GM12873 (cell line): ENCODE measurements at regions not wholly inside any gene's neighbourhood (a gene's known extent, or its start where the extent isn't known, plus 50 kb on each side); places are given as distances from the start of the nearest gene placed in this dataset.

Source experiments
- TF ChIP-seq, protein P1 (sequence below): IDR thresholded peaks from 2 replicates; pipeline ENCODE4 v1.5.1; 2012; ENCODE audit warnings: low read depth, mild to moderate bottlenecking, moderate library complexity, low read length, control low read depth; ENCODE audit not compliant: insufficient read depth; ENCODE audit errors: missing control alignments

GRCh38 chr4:85106805-85107336 lies 140.4 kb upstream of the WDFY3 start:
- TF ChIP-seq, protein P1, sequence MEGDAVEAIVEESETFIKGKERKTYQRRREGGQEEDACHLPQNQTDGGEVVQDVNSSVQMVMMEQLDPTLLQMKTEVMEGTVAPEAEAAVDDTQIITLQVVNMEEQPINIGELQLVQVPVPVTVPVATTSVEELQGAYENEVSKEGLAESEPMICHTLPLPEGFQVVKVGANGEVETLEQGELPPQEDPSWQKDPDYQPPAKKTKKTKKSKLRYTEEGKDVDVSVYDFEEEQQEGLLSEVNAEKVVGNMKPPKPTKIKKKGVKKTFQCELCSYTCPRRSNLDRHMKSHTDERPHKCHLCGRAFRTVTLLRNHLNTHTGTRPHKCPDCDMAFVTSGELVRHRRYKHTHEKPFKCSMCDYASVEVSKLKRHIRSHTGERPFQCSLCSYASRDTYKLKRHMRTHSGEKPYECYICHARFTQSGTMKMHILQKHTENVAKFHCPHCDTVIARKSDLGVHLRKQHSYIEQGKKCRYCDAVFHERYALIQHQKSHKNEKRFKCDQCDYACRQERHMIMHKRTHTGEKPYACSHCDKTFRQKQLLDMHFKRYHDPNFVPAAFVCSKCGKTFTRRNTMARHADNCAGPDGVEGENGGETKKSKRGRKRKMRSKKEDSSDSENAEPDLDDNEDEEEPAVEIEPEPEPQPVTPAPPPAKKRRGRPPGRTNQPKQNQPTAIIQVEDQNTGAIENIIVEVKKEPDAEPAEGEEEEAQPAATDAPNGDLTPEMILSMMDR, result no peak

DNA sequence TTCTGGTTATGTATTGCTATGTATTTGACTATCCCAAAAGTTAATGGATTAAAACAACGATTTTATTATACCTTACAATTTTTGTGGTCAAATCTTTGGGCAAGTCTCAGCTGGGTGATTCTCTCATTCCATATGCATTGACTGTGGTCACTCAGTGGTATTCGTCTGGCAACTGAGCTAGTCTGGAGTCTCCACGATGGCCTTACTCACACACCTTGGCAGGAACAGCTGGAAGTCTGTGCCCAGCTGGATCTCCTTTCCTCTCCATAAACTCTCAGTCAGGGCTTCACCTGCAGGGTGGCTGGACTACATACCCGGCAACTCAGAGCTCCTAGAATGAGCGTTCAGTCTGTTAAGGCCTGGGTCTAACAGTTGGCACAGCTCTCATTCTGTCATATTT lies 141.1 kb upstream of the WDFY3 start:
- TF ChIP-seq, protein P1, result no peak

DNA sequence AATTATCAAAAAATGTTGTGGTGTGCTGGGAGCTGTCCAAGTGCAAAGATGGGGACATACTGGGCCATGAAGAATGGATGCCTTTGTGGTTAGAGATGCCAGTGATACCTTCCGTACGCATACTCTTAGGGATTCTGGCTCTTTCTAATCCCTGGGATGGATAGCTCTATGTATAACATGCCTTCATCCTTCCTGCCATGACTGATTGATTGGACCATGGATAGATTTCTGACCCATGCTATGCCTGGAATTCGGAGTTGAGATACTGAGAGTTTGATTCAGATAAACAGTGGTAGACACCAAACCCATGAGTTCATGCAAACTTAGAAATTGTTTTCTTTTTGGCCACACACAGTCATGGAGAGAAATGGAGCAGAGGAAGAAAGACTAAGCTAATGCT lies 147.2 kb upstream of the WDFY3 start:
- TF ChIP-seq, protein P1, result no peak

DNA sequence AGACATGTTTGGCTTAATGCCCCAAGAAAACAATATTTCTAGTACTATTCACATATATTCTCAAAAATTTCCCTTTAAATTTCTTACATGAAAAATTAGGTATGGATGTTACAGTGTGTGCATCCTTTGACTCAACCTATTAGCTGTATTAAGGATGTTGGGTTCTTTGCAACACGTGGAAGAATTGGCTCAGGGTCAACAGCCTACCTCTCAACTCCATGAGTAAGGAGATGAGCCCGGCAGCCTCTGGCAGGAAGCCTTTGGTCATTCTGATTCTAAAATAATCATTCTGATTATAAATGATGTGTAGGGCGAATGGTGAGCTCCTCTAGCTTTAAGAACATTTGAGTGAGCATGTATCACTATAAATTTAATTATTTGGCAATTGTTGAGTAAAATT lies 148.0 kb upstream of the WDFY3 start:
- TF ChIP-seq, protein P1, result no peak

DNA sequence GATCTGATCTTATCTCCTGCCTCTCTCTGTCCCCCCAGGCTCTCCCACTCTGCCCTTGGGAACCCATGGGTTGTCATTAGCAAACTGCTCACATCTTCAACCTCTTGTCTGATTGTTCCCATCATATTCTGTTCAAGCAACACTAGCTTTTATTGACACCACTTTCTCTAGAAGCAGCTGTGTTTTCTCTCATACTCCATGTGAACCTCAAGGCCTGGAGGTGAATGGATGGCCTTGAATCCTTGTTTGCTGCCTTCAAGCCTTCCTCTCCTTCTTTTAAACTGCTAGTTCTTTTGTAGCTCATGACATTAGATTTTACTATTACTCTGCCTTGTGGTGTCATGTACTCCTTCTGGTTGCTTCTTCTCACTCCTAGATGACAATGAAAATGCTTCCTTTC lies 149.5 kb upstream of the WDFY3 start:
- TF ChIP-seq, protein P1, result no peak

GRCh38 chr4:85125688-85126087 lies 159.2 kb upstream of the WDFY3 start:
- TF ChIP-seq, protein P1, result no peak

GRCh38 chr4:85126991-85127591 lies 160.6 kb upstream of the WDFY3 start:
- TF ChIP-seq, protein P1, result no peak
